ENCODE measurements at regions not wholly inside any gene's neighbourhood (a gene's known extent, or its start where the extent isn't known, plus 50 kb on each side); places are given as distances from the start of the nearest gene placed in this dataset.

- TF ChIP-seq EZH2phosphoT487 (IDR thresholded peaks at IDR 0.05; ENCODE audit: unreplicated experiment) (no peak), POLR2AphosphoS5 (IDR thresholded peaks at IDR 0.05; ENCODE audit: low read depth) (no peak), ETS1 (IDR thresholded peaks at IDR 0.05) (no peak), CTCF (conservative IDR thresholded peaks at IDR 0.05; ENCODE audit: low read depth in 2 of 2) (no peak), JUNB (IDR thresholded peaks at IDR 0.05; ENCODE audit: unreplicated experiment) (no peak), EZH2 (IDR thresholded peaks at IDR 0.05; ENCODE audit: low read depth, unreplicated experiment) (no peak), REST (IDR thresholded peaks at IDR 0.05; ENCODE audit: unreplicated experiment) (no peak), CREB1 (CRISPR knock-in tag; IDR thresholded peaks at IDR 0.05; ENCODE audit: low read depth) (no peak), ZNF114 (CRISPR knock-in tag; IDR thresholded peaks at IDR 0.05) (no peak)
These were observed 336.0 kb upstream of the TNP1 start for GRCh38 chr2:217195658-217196446.
